ENCODE measurements at regions not wholly inside any gene's neighbourhood (a gene's known extent, or its start where the extent isn't known, plus 50 kb on each side); places are given as distances from the start of the nearest gene placed in this dataset.

DNA sequence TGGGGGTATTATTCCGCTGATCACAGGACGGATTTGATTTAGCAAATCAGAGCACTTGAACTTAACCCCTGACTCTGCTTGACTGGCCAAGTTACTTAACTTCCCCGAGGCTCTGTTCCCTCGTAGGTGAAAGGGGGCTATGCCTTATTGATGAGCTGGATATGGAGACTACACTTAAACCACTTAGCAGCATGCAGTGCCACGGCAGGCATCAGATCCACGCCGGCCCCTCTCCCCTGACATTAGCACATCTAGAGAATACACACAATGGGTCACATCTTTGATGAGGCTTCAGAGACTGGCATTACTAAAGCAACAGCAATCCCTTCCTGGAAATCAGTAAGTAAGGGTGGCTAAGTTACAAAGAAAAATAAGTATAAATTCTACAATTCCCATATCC lies 71.0 kb downstream of the ABCC12 start:
- H3K79me2 ChIP-seq (ENCODE audit: control insufficient read depth in 1 of 2, insufficient read depth in 2 of 2, low read length in 2 of 2) = no peaks in the 10 kb centered on the region
- no peak overlapping the region for H2BK20ac ChIP-seq (ENCODE audit: low read length)
- H2BK5ac ChIP-seq (ENCODE audit: low read depth, low read length) = no peak overlapping the region
- H3K4me2 ChIP-seq (ENCODE audit: insufficient read depth in 1 of 2, low read depth in 2 of 2, low read length in 2 of 2) = no peak overlapping the region
- no peak overlapping the region for H3K18ac ChIP-seq (ENCODE audit: extremely low read depth, low read length)
- H3K79me1 ChIP-seq (ENCODE audit: low read depth, low read length) = no peaks in the 10 kb centered on the region
- no peaks in the 10 kb centered on the region for H3K9me3 ChIP-seq (ENCODE audit: insufficient read depth in 2 of 2, low read depth in 1 of 2, low read length in 1 of 2)
- no peak overlapping the region for H3K4me3 ChIP-seq (ENCODE audit: extremely low read depth in 1 of 4, insufficient read depth in 2 of 4, low read depth in 3 of 4, low read length in 4 of 4)
- H3K56ac ChIP-seq (replicated peaks; ENCODE audit: insufficient read length, low read depth, low read length) = no peak overlapping the region
- 88% methylated on average over 7 of the region's 7 CpGs; no CpG with 5 or more reads in 1 of the 2 experiments for WGBS, 2 experiments (ENCODE audit: extremely low coverage in 1 of 2, insufficient coverage in 1 of 2, insufficient read length in 1 of 2, insufficient replicate concordance in 2 of 2, low coverage in 1 of 2, low lambda C conversion rate in 2 of 2, missing lambda C conversion rate in 1 of 2)
- H2BK120ac ChIP-seq (replicated peaks; ENCODE audit: low read depth, low read length) = no peak overlapping the region
- no peak overlapping the region for H3K9ac ChIP-seq (replicated peaks in 1 of 4; ENCODE audit: extremely low read depth in 1 of 4, low read depth in 3 of 4, low read length in 3 of 4)
- H4K91ac ChIP-seq (replicated peaks; ENCODE audit: insufficient read length, low read length) = no peak overlapping the region
- ChIA-PET CTCF (ENCODE audit: partially characterized antibody) (interaction anchor here (1.2 to 1.5 kb wide), 2 partner anchors 30 to 226 kb away, joined by 4 to 5 read pairs; no protein-coding TSS in a partner anchor), POLR2A (ENCODE audit: partially characterized antibody) (interaction anchor here (0.6 kb wide), 1 partner anchor 191 kb away, joined by 3 read pairs; no protein-coding TSS in a partner anchor)
- TF ChIP-seq TBP (IDR thresholded peaks at IDR 0.05; ENCODE audit: low read depth, low read length) (no peak), CBX8 (IDR thresholded peaks at IDR 0.05; ENCODE audit: borderline replicate concordance, low read depth, low read length) (no peak)
- H2BK15ac ChIP-seq (ENCODE audit: low read length) = no peak overlapping the region
- no peak overlapping the region; the same call in 1 of the 2 replicates for H4K8ac ChIP-seq (ENCODE audit: extremely low read depth, insufficient read depth, low read length)
- H2BK12ac ChIP-seq (ENCODE audit: low read depth, low read length) = no peak overlapping the region
- H3K14ac ChIP-seq (ENCODE audit: insufficient read length) = no peak overlapping the region
- H2AFZ ChIP-seq (ENCODE audit: low read length) = no peak overlapping the region
- no peaks in the 10 kb centered on the region for H3K36me3 ChIP-seq (ENCODE audit: control insufficient read depth in 2 of 4, insufficient read depth in 4 of 4, low read length in 3 of 4)
- no peaks in the 10 kb centered on the region for H4K20me1 ChIP-seq (replicated peaks in 1 of 2; ENCODE audit: control insufficient read depth in 1 of 2, insufficient read depth in 2 of 2, low read length in 2 of 2)
- no peak overlapping the region for H3K4ac ChIP-seq (replicated peaks; ENCODE audit: insufficient read length, low read depth, low read length)
- no peak overlapping the region for H3K27ac ChIP-seq (ENCODE audit: low read depth, low read length)
- no peak overlapping the region for H3K23ac ChIP-seq (ENCODE audit: insufficient read length)
- FAIRE-seq = no peak
- H2AK5ac ChIP-seq (ENCODE audit: low read depth, low read length) = no peak overlapping the region
- no peaks in the 10 kb centered on the region for H3K27me3 ChIP-seq (replicated peaks in 1 of 4; ENCODE audit: control insufficient read depth in 3 of 4, extremely low read depth in 1 of 4, insufficient read depth in 3 of 4, low read length in 3 of 4)
- H3K23me2 ChIP-seq (ENCODE audit: low read depth, low read length) = no peaks in the 10 kb centered on the region
- H3K4me1 ChIP-seq (replicated peaks in 1 of 4; ENCODE audit: control insufficient read depth in 3 of 4, insufficient read depth in 4 of 4, low read length in 3 of 4) = no peaks in the 10 kb centered on the region
- H4K5ac ChIP-seq (ENCODE audit: insufficient read length, low read depth, low read length) = no peak overlapping the region
- DNase-seq (ENCODE audit: low read depth in 1 of 2, low spot score in 2 of 2) = no peak
